Activated CD8-positive, alpha-beta memory T cell treated with anti-CD3 and anti-CD28 coated beads, Interleukin-2, amount 10 ng/mL, durations not matched to agents 7 days and 5 days (primary cell): ENCODE measurements at regions not wholly inside any gene's neighbourhood (a gene's known extent, or its start where the extent isn't known, plus 50 kb on each side); places are given as distances from the start of the nearest gene placed in this dataset.
"Not testable (repeated sequence)": the region's sequence is repeated elsewhere in the genome, so short reads cannot be mapped to it uniquely, and the experiment has no call there.

Source experiments
- ATAC-seq: fragments of 150-1000 bp; cut with Tn5 transposase; one replicate; pipeline ENCODE4 v1.10.0; 2021; ENCODE audit warnings: moderate library complexity
- CTCF ChIA-PET: fragments of 350-600 bp; sonication (Branson Sonifier 250); formaldehyde crosslinking; loops from one replicate; lab custom pipeline; 2021; ENCODE audit warnings: antibody characterized with exemption; lab: Charles Lee
- DNase-seq: peaks from one replicate; pipeline ENCODE4 v3.0.0-alpha.2; 2020
- H3K27ac Mint-ChIP-seq: one replicate; pipeline ENCODE4 v1.8.0; 2021; ENCODE audit warnings: mild to moderate bottlenecking, mixed read lengths
- H3K27me3 Mint-ChIP-seq: one replicate; pipeline ENCODE4 v1.8.0; 2021; ENCODE audit warnings: mixed read lengths
- H3K36me3 Mint-ChIP-seq: one replicate; pipeline ENCODE4 v1.8.0; 2021; ENCODE audit warnings: mild to moderate bottlenecking, mixed read lengths
- H3K4me1 Mint-ChIP-seq: one replicate; pipeline ENCODE4 v1.8.0; 2021; ENCODE audit warnings: mixed read lengths
- H3K4me3 Mint-ChIP-seq: one replicate; pipeline ENCODE4 v1.8.0; 2021; ENCODE audit warnings: mild to moderate bottlenecking, moderate library complexity, mixed read lengths
- H3K9me3 Mint-ChIP-seq: one replicate; pipeline ENCODE4 v1.8.0; 2022; ENCODE audit warnings: low read depth, mixed read lengths

GRCh38 chr3:104176706-104177105 lies 1190.0 kb upstream of the ALCAM start:
- Mint-ChIP-seq H3K27ac (no peak overlapping the region), H3K4me3 (no peak overlapping the region), H3K4me1 (no peaks in the 10 kb centered on the region), H3K36me3 (no peaks in the 10 kb centered on the region), H3K9me3 (no peaks in the 10 kb centered on the region), H3K27me3 (no peaks in the 10 kb centered on the region)
- DNase-seq (no peak), ATAC-seq (no peak)
- CTCF ChIA-PET = no interaction called here

GRCh38 chr3:104178680-104179079 lies 1188.0 kb upstream of the ALCAM start:
- no peak overlapping the region for H3K27ac Mint-ChIP-seq
- H3K36me3 Mint-ChIP-seq = no peaks in the 10 kb centered on the region
- DNase-seq (no peak), ATAC-seq (no peak)
- H3K9me3 Mint-ChIP-seq = no peaks in the 10 kb centered on the region
- no peaks in the 10 kb centered on the region for H3K27me3 Mint-ChIP-seq
- H3K4me3 Mint-ChIP-seq = no peak overlapping the region
- no peaks in the 10 kb centered on the region for H3K4me1 Mint-ChIP-seq
- CTCF ChIA-PET = no interaction called here

GRCh38 chr3:104180906-104181305 lies 1185.8 kb upstream of the ALCAM start:
- no peaks in the 10 kb centered on the region for H3K27me3 Mint-ChIP-seq
- CTCF ChIA-PET = no interaction called here
- no peaks in the 10 kb centered on the region for H3K9me3 Mint-ChIP-seq
- no peaks in the 10 kb centered on the region for H3K4me1 Mint-ChIP-seq
- DNase-seq (no peak), ATAC-seq (no peak)
- H3K27ac Mint-ChIP-seq = no peak overlapping the region
- H3K4me3 Mint-ChIP-seq = no peak overlapping the region
- no peaks in the 10 kb centered on the region for H3K36me3 Mint-ChIP-seq

- CTCF ChIA-PET = no interaction called here
- H3K27ac Mint-ChIP-seq = no peak overlapping the region
These were observed 1176.0 kb upstream of the ALCAM start for GRCh38 chr3:104190681-104191080.

GRCh38 chr3:104198131-104198530 lies 1168.6 kb upstream of the ALCAM start:
- no peak overlapping the region for H3K4me3 Mint-ChIP-seq

More at GRCh38 chr3:104190681-104191080, 1176.0 kb upstream of the ALCAM start:
- no peaks in the 10 kb centered on the region for H3K4me1 Mint-ChIP-seq
- H3K4me3 Mint-ChIP-seq = no peak overlapping the region
- H3K27me3 Mint-ChIP-seq = no peaks in the 10 kb centered on the region
- DNase-seq = no peak
- no peaks in the 10 kb centered on the region for H3K36me3 Mint-ChIP-seq
- no peak for ATAC-seq
- H3K9me3 Mint-ChIP-seq = no peaks in the 10 kb centered on the region

GRCh38 chr3:104206925-104207324 lies 1159.8 kb upstream of the ALCAM start:
- Mint-ChIP-seq H3K27ac (no peak overlapping the region), H3K27me3 (no peaks in the 10 kb centered on the region), H3K9me3 (no peaks in the 10 kb centered on the region), H3K4me3 (no peak overlapping the region), H3K36me3 (no peaks in the 10 kb centered on the region), H3K4me1 (no peaks in the 10 kb centered on the region)
- no peak for ATAC-seq
- CTCF ChIA-PET = no interaction called here
- DNase-seq = no peak

More at GRCh38 chr3:104198131-104198530, 1168.6 kb upstream of the ALCAM start:
- no peaks in the 10 kb centered on the region for H3K9me3 Mint-ChIP-seq
- no peaks in the 10 kb centered on the region for H3K36me3 Mint-ChIP-seq
- DNase-seq (no peak), ATAC-seq (no peak)
- H3K27ac Mint-ChIP-seq = no peak overlapping the region
- no peaks in the 10 kb centered on the region for H3K27me3 Mint-ChIP-seq
- CTCF ChIA-PET = no interaction called here
- H3K4me1 Mint-ChIP-seq = no peaks in the 10 kb centered on the region

- Mint-ChIP-seq H3K27ac (no peak overlapping the region), H3K27me3 (no peaks in the 10 kb centered on the region), H3K4me3 (no peak overlapping the region), H3K36me3 (no peaks in the 10 kb centered on the region), H3K9me3 (no peaks in the 10 kb centered on the region), H3K4me1 (no peaks in the 10 kb centered on the region)
- CTCF ChIA-PET = no interaction called here
- DNase-seq (no peak), ATAC-seq (no peak)
These were observed 1152.4 kb upstream of the ALCAM start for GRCh38 chr3:104214277-104214676.

GRCh38 chr3:104214937-104215336 lies 1151.8 kb upstream of the ALCAM start:
- H3K9me3 Mint-ChIP-seq = no peaks in the 10 kb centered on the region
- DNase-seq (no peak), ATAC-seq (no peak)
- no peaks in the 10 kb centered on the region for H3K4me1 Mint-ChIP-seq
- H3K4me3 Mint-ChIP-seq = no peak overlapping the region
- H3K27ac Mint-ChIP-seq = no peak overlapping the region
- CTCF ChIA-PET = no interaction called here
- no peaks in the 10 kb centered on the region for H3K27me3 Mint-ChIP-seq
- no peaks in the 10 kb centered on the region for H3K36me3 Mint-ChIP-seq

- H3K36me3 Mint-ChIP-seq, H3K4me3 Mint-ChIP-seq: not testable (repeated sequence)
These were observed 1147.7 kb upstream of the ALCAM start for GRCh38 chr3:104219046-104219445.

GRCh38 chr3:104234442-104235194 lies 1132.1 kb upstream of the ALCAM start:
- Mint-ChIP-seq H3K27me3 (no peaks in the 10 kb centered on the region), H3K4me1 (no peaks in the 10 kb centered on the region), H3K4me3 (no peak overlapping the region), H3K9me3 (no peaks in the 10 kb centered on the region), H3K36me3 (no peaks in the 10 kb centered on the region), H3K27ac (no peak overlapping the region)
- DNase-seq = no peak
- no peak for ATAC-seq
- CTCF ChIA-PET = no interaction called here

More at GRCh38 chr3:104219046-104219445, 1147.7 kb upstream of the ALCAM start:
- CTCF ChIA-PET, ATAC-seq, H3K27ac Mint-ChIP-seq, H3K9me3 Mint-ChIP-seq, H3K4me1 Mint-ChIP-seq, DNase-seq, H3K27me3 Mint-ChIP-seq: not testable (repeated sequence)

GRCh38 chr3:104244680-104245220 lies 1122.0 kb upstream of the ALCAM start:
- Mint-ChIP-seq H3K27me3 (no peaks in the 10 kb centered on the region), H3K36me3 (no peaks in the 10 kb centered on the region), H3K9me3 (peaks cover 3% of the 10 kb centered on the region), H3K27ac (no peak overlapping the region), H3K4me3 (no peak overlapping the region), H3K4me1 (no peaks in the 10 kb centered on the region)
- DNase-seq = no peak
- CTCF ChIA-PET = no interaction called here
- ATAC-seq = no peak

GRCh38 chr3:104245261-104245660 lies 1121.4 kb upstream of the ALCAM start:
- no peak for ATAC-seq
- no peaks in the 10 kb centered on the region for H3K4me1 Mint-ChIP-seq
- peaks cover 3% of the 10 kb centered on the region for H3K9me3 Mint-ChIP-seq
- CTCF ChIA-PET = no interaction called here
- no peak overlapping the region for H3K27ac Mint-ChIP-seq
- no peak for DNase-seq
- no peaks in the 10 kb centered on the region for H3K36me3 Mint-ChIP-seq
- no peaks in the 10 kb centered on the region for H3K27me3 Mint-ChIP-seq
- no peak overlapping the region for H3K4me3 Mint-ChIP-seq

- Mint-ChIP-seq H3K36me3 (no peaks in the 10 kb centered on the region), H3K4me1 (no peaks in the 10 kb centered on the region), H3K27ac (no peak overlapping the region), H3K27me3 (no peaks in the 10 kb centered on the region), H3K9me3 (peaks cover 3% of the 10 kb centered on the region), H3K4me3 (no peak overlapping the region)
- no peak for ATAC-seq
- no peak for DNase-seq
- CTCF ChIA-PET = no interaction called here
These were observed 1120.7 kb upstream of the ALCAM start for GRCh38 chr3:104245981-104246380.

- CTCF ChIA-PET = no interaction called here
- Mint-ChIP-seq H3K4me3 (no peak overlapping the region), H3K4me1 (no peaks in the 10 kb centered on the region), H3K27ac (no peak overlapping the region), H3K27me3 (no peaks in the 10 kb centered on the region), H3K9me3 (no peaks in the 10 kb centered on the region), H3K36me3 (no peaks in the 10 kb centered on the region)
- ATAC-seq (no peak), DNase-seq (no peak)
These were observed 1109.2 kb upstream of the ALCAM start for GRCh38 chr3:104257486-104257885.
